GM12878 (cell line): ENCODE measurements at regions not wholly inside any gene's neighbourhood (a gene's known extent, or its start where the extent isn't known, plus 50 kb on each side); places are given as distances from the start of the nearest gene placed in this dataset.
A peak's percentile ranks its signal among the peaks of the same experiment; 100 is the strongest.

Experiments used
- BHLHE40 ChIP-seq, 2 experiments: fragments of 450-650 bp in 1 of 2; IDR thresholded peaks; 2 replicates each; pipeline ENCODE4 v1.6.1; 2011 to 2017; ENCODE audit warnings: low read depth in 2 of 2, borderline replicate concordance in 1 of 2, improper control_type of control experiment in 1 of 2, low read length in 1 of 2, mild to moderate bottlenecking in 1 of 2
- BMI1 ChIP-seq: fragments of 450-650 bp; IDR thresholded peaks from 2 replicates; pipeline ENCODE4 v1.6.1; 2016; ENCODE audit warnings: mild to moderate bottlenecking, moderate library complexity, borderline replicate concordance
- CEBPB ChIP-seq, 2 experiments: fragments of 150-350 bp in 1 of 2; IDR thresholded peaks; 2 replicates each; pipeline ENCODE4 v1.6.1; 2012 to 2014; ENCODE audit warnings: low read depth in 2 of 2, low read length in 2 of 2, borderline replicate concordance in 1 of 2, inconsistent platforms in 1 of 2
- ESRRA ChIP-seq: IDR thresholded peaks from 2 replicates; pipeline ENCODE4 v1.6.1; 2012; ENCODE audit warnings: mild to moderate bottlenecking, low read length, improper control_type of control experiment
- GABPA ChIP-seq: IDR thresholded peaks from 2 replicates; pipeline ENCODE4 v1.6.1; 2014; ENCODE audit warnings: antibody characterized with exemption, low read depth, mild to moderate bottlenecking, inconsistent platforms
- HDGF ChIP-seq: fragments of 450-650 bp; IDR thresholded peaks from 2 replicates; pipeline ENCODE4 v1.6.1; 2016; ENCODE audit warnings: antibody characterized with exemption
- RB1 ChIP-seq: fragments of 450-650 bp; formaldehyde crosslinking; IDR thresholded peaks from 2 replicates; pipeline ENCODE4 v1.6.1; 2017; ENCODE audit warnings: mild to moderate bottlenecking, borderline replicate concordance
- TCF3 ChIP-seq: IDR thresholded peaks from 2 replicates; pipeline ENCODE4 v1.6.1; 2012; ENCODE audit warnings: low read depth, mild to moderate bottlenecking, low read length, borderline replicate concordance; ENCODE audit not compliant: insufficient read depth
- ZNF217 ChIP-seq: fragments of 450-650 bp; IDR thresholded peaks from 2 replicates; pipeline ENCODE4 v1.6.1; 2017; ENCODE audit warnings: antibody characterized with exemption, mild to moderate bottlenecking
- TF ChIP-seq, protein P1 (sequence below): IDR thresholded peaks from 2 replicates; pipeline ENCODE4 v1.6.1; 2012; ENCODE audit warnings: low read length, inconsistent platforms
- TF ChIP-seq, protein P2 (sequence below): IDR thresholded peaks from 2 replicates; pipeline ENCODE4 v1.6.1; 2011; ENCODE audit warnings: borderline replicate concordance, low read depth, mild to moderate bottlenecking, moderate library complexity, mixed read lengths, low read length; ENCODE audit not compliant: insufficient read depth; ENCODE audit errors: extremely low read length
- TF ChIP-seq, protein P3 (sequence below): fragments of 450-650 bp; IDR thresholded peaks from 2 replicates; pipeline ENCODE4 v1.6.1; 2017; ENCODE audit warnings: mild to moderate bottlenecking
- TF ChIP-seq, protein P4 (sequence below): fragments of 450-650 bp; IDR thresholded peaks from 2 replicates; pipeline ENCODE4 v1.6.1; 2017; ENCODE audit warnings: mild to moderate bottlenecking, low read depth, inconsistent platforms; ENCODE audit not compliant: poor library complexity, severe bottlenecking
- TF ChIP-seq, protein P5 (sequence below): IDR thresholded peaks from 2 replicates; pipeline ENCODE4 v1.6.1; 2011; ENCODE audit warnings: borderline replicate concordance, low read depth, mild to moderate bottlenecking, moderate library complexity, low read length; ENCODE audit not compliant: insufficient read depth, poor library complexity, severe bottlenecking
- TF ChIP-seq, protein P6 (sequence below): fragments of 450-650 bp; IDR thresholded peaks from 2 replicates; pipeline ENCODE4 v1.6.1; 2017; ENCODE audit warnings: mild to moderate bottlenecking, moderate library complexity
- TF ChIP-seq, protein P7 (sequence below): IDR thresholded peaks from 2 replicates; pipeline ENCODE4 v1.6.1; 2012; ENCODE audit warnings: low read depth, low read length, improper control_type of control experiment

DNA sequence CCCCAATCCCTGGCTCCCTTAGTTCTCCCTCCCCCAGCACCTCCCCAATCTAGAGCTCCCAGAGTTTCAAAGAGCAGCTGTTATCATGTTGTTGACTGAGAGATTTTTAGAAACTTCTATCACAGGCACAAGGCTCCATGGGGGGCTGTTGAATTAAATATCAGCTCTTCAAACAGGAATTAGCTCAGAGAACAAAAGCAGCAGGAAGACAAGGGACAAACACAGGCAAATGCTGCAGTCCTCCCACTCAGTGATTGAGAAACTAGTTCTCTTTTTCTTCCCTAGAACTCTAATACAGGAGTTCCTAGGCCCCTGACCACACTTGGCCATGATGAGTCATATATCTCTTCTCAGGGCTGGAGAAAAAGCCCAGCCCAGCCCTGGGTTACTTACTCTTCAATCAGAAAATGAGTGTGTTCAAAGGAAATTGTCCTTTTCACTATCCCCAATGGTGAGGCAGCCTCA is 262.1 kb downstream of the IGSF11 start (continued):
- TF ChIP-seq, protein P1, sequence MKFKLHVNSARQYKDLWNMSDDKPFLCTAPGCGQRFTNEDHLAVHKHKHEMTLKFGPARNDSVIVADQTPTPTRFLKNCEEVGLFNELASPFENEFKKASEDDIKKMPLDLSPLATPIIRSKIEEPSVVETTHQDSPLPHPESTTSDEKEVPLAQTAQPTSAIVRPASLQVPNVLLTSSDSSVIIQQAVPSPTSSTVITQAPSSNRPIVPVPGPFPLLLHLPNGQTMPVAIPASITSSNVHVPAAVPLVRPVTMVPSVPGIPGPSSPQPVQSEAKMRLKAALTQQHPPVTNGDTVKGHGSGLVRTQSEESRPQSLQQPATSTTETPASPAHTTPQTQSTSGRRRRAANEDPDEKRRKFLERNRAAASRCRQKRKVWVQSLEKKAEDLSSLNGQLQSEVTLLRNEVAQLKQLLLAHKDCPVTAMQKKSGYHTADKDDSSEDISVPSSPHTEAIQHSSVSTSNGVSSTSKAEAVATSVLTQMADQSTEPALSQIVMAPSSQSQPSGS, result peak; percentile 83; the same call in 1 of the 2 replicates
- TF ChIP-seq, protein P2, sequence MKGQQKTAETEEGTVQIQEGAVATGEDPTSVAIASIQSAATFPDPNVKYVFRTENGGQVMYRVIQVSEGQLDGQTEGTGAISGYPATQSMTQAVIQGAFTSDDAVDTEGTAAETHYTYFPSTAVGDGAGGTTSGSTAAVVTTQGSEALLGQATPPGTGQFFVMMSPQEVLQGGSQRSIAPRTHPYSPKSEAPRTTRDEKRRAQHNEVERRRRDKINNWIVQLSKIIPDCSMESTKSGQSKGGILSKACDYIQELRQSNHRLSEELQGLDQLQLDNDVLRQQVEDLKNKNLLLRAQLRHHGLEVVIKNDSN, result no peak
- peak; percentile 24; the same call in 1 of the 2 replicates for TF ChIP-seq BMI1
- TF ChIP-seq GABPA, result peak; percentile 55; the same call in 1 of the 2 replicates
- TF ChIP-seq, protein P3, sequence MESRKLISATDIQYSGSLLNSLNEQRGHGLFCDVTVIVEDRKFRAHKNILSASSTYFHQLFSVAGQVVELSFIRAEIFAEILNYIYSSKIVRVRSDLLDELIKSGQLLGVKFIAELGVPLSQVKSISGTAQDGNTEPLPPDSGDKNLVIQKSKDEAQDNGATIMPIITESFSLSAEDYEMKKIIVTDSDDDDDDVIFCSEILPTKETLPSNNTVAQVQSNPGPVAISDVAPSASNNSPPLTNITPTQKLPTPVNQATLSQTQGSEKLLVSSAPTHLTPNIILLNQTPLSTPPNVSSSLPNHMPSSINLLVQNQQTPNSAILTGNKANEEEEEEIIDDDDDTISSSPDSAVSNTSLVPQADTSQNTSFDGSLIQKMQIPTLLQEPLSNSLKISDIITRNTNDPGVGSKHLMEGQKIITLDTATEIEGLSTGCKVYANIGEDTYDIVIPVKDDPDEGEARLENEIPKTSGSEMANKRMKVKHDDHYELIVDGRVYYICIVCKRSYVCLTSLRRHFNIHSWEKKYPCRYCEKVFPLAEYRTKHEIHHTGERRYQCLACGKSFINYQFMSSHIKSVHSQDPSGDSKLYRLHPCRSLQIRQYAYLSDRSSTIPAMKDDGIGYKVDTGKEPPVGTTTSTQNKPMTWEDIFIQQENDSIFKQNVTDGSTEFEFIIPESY, result no peak
- peak; percentile 48; the same call in 1 of the 2 replicates for TF ChIP-seq ZNF217
- TF ChIP-seq, protein P4, sequence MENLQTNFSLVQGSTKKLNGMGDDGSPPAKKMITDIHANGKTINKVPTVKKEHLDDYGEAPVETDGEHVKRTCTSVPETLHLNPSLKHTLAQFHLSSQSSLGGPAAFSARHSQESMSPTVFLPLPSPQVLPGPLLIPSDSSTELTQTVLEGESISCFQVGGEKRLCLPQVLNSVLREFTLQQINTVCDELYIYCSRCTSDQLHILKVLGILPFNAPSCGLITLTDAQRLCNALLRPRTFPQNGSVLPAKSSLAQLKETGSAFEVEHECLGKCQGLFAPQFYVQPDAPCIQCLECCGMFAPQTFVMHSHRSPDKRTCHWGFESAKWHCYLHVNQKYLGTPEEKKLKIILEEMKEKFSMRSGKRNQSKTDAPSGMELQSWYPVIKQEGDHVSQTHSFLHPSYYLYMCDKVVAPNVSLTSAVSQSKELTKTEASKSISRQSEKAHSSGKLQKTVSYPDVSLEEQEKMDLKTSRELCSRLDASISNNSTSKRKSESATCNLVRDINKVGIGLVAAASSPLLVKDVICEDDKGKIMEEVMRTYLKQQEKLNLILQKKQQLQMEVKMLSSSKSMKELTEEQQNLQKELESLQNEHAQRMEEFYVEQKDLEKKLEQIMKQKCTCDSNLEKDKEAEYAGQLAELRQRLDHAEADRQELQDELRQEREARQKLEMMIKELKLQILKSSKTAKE, result peak; percentile 43
- no peak for TF ChIP-seq TCF3
- no peak; a peak in 1 of 4 replicates for TF ChIP-seq CEBPB (IDR thresholded peaks at IDR 0.05; ENCODE audit: borderline replicate concordance in 1 of 2, low read depth in 2 of 2, low read length in 2 of 2)
- TF ChIP-seq RB1, result no peak
- TF ChIP-seq BHLHE40 (IDR thresholded peaks at IDR 0.05; ENCODE audit: borderline replicate concordance in 1 of 2, low read depth in 2 of 2, low read length in 1 of 2), result no peak; a peak in 1 of 4 replicates
- TF ChIP-seq, protein P5, sequence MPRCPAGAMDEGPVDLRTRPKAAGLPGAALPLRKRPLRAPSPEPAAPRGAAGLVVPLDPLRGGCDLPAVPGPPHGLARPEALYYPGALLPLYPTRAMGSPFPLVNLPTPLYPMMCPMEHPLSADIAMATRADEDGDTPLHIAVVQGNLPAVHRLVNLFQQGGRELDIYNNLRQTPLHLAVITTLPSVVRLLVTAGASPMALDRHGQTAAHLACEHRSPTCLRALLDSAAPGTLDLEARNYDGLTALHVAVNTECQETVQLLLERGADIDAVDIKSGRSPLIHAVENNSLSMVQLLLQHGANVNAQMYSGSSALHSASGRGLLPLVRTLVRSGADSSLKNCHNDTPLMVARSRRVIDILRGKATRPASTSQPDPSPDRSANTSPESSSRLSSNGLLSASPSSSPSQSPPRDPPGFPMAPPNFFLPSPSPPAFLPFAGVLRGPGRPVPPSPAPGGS, result peak; percentile 70
- TF ChIP-seq, protein P6, sequence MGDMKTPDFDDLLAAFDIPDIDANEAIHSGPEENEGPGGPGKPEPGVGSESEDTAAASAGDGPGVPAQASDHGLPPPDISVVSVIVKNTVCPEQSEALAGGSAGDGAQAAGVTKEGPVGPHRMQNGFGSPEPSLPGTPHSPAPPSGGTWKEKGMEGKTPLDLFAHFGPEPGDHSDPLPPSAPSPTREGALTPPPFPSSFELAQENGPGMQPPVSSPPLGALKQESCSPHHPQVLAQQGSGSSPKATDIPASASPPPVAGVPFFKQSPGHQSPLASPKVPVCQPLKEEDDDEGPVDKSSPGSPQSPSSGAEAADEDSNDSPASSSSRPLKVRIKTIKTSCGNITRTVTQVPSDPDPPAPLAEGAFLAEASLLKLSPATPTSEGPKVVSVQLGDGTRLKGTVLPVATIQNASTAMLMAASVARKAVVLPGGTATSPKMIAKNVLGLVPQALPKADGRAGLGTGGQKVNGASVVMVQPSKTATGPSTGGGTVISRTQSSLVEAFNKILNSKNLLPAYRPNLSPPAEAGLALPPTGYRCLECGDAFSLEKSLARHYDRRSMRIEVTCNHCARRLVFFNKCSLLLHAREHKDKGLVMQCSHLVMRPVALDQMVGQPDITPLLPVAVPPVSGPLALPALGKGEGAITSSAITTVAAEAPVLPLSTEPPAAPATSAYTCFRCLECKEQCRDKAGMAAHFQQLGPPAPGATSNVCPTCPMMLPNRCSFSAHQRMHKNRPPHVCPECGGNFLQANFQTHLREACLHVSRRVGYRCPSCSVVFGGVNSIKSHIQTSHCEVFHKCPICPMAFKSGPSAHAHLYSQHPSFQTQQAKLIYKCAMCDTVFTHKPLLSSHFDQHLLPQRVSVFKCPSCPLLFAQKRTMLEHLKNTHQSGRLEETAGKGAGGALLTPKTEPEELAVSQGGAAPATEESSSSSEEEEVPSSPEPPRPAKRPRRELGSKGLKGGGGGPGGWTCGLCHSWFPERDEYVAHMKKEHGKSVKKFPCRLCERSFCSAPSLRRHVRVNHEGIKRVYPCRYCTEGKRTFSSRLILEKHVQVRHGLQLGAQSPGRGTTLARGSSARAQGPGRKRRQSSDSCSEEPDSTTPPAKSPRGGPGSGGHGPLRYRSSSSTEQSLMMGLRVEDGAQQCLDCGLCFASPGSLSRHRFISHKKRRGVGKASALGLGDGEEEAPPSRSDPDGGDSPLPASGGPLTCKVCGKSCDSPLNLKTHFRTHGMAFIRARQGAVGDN, result no peak
- no peak for TF ChIP-seq HDGF
- no peak for TF ChIP-seq ESRRA
- TF ChIP-seq, protein P7, sequence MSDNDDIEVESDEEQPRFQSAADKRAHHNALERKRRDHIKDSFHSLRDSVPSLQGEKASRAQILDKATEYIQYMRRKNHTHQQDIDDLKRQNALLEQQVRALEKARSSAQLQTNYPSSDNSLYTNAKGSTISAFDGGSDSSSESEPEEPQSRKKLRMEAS, result no peak
